ENCODE measurements at regions not wholly inside any gene's neighbourhood (a gene's known extent, or its start where the extent isn't known, plus 50 kb on each side); places are given as distances from the start of the nearest gene placed in this dataset.

GRCh38 chr2:4486971-4487370 is 783.6 kb downstream of the DCDC2C start:
- DNase-seq (no peak), ATAC-seq (no peak)
- Histone ChIP-seq H3K4me1 (ENCODE audit: low read depth) (no peaks in the 10 kb centered on the region), H3K4me3 (no peak overlapping the region), H3K36me3 (ENCODE audit: low read depth) (no peaks in the 10 kb centered on the region), H3K9me3 (peaks cover 71% of the 10 kb centered on the region)
- no peak for TF ChIP-seq CTCF (IDR thresholded peaks at IDR 0.05)
- intact Hi-C loops (cut with DNase I, micrococcal nuclease): no loop called here

GRCh38 chr2:4499316-4500030 is 796.1 kb downstream of the DCDC2C start:
- intact Hi-C loops (cut with DNase I, micrococcal nuclease): no loop called here
- peaks cover 47% of the 10 kb centered on the region for H3K9me3 ChIP-seq
- H3K36me3 ChIP-seq (ENCODE audit: low read depth): no peaks in the 10 kb centered on the region
- no peak overlapping the region for H3K4me3 ChIP-seq
- no peak for TF ChIP-seq CTCF (IDR thresholded peaks at IDR 0.05)
- DNase-seq (no peak), ATAC-seq (no peak)
- no peaks in the 10 kb centered on the region for H3K4me1 ChIP-seq (ENCODE audit: low read depth)

GRCh38 chr2:4501525-4501924 is 798.1 kb downstream of the DCDC2C start:
- intact Hi-C loops (cut with DNase I, micrococcal nuclease): no loop called here
- TF ChIP-seq CTCF (IDR thresholded peaks at IDR 0.05): no peak
- Histone ChIP-seq H3K4me1 (ENCODE audit: low read depth) (no peaks in the 10 kb centered on the region), H3K9me3 (peaks cover 65% of the 10 kb centered on the region), H3K4me3 (no peak overlapping the region), H3K36me3 (ENCODE audit: low read depth) (no peaks in the 10 kb centered on the region)
- ATAC-seq (no peak), DNase-seq (no peak)

GRCh38 chr2:4502230-4502843 is 799.0 kb downstream of the DCDC2C start:
- intact Hi-C loops (cut with DNase I, micrococcal nuclease): no loop called here
- Histone ChIP-seq H3K36me3 (ENCODE audit: low read depth) (no peaks in the 10 kb centered on the region), H3K4me1 (ENCODE audit: low read depth) (no peaks in the 10 kb centered on the region), H3K9me3 (peaks cover 65% of the 10 kb centered on the region), H3K4me3 (no peak overlapping the region)
- no peak for TF ChIP-seq CTCF (IDR thresholded peaks at IDR 0.05)
- no peak for ATAC-seq
- DNase-seq: no peak

GRCh38 chr2:4507661-4508060 is 804.3 kb downstream of the DCDC2C start:
- DNase-seq (no peak), ATAC-seq (no peak)
- no peak for TF ChIP-seq CTCF (IDR thresholded peaks at IDR 0.05)
- H3K9me3 ChIP-seq: peaks cover 55% of the 10 kb centered on the region
- intact Hi-C loops (cut with DNase I, micrococcal nuclease): no loop called here
- H3K36me3 ChIP-seq (ENCODE audit: low read depth): no peaks in the 10 kb centered on the region
- no peak overlapping the region for H3K4me3 ChIP-seq
- no peaks in the 10 kb centered on the region for H3K4me1 ChIP-seq (ENCODE audit: low read depth)
